GM19452 (cell line): ENCODE measurements at regions not wholly inside any gene's neighbourhood (a gene's known extent, or its start where the extent isn't known, plus 50 kb on each side); places are given as distances from the start of the nearest gene placed in this dataset.

Source experiments
- ATAC-seq: cut with Tn5 transposase; IDR thresholded peaks from one replicate; pipeline ENCODE4 v1.9.1; 2021; ENCODE audit not compliant: unreplicated experiment

DNA sequence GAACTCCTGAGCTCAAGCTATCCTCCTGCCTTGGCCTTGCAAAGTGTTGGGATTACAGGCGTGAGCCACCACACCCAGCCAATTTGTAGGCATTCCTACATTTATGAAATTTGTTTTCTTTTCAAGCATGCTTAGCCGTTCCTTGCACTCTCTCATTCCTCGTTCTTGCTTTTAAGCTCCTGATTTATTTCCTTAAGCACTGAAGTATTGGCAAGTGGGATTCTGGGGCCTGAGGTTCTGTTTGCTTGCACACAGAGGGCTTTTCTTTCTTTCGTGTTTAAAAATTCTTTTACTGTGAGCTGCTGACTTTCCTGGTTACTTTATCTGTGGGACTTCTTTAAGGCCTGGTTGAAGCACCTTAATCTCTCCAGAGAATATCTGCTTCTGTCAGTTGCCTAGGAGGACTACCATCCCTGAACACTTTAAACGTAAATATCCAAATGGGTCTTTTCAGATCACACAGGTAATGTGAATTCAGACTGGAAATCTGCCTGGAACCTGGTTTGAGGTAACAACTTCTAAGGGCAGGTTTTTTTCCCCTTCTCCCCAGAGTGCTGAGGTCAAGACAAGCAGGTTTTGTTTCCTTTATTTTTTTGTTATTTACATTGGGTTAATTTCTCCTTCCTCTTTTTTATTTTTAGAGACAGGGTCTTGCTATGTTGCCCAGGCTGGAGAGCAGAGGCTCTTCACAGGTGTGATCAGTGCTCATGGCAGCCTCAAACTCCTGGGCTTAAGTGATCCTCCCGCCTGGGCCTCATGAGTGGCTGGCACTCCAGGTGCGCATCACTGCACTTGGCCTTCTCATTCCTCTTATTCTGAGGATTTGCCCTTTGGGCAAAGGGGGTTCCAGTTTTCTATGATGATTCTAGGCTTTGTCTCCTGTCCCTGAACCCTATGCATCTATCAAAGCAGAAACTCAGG, 102.9 kb downstream of the PFKFB3 start:
- ATAC-seq: no peak

DNA sequence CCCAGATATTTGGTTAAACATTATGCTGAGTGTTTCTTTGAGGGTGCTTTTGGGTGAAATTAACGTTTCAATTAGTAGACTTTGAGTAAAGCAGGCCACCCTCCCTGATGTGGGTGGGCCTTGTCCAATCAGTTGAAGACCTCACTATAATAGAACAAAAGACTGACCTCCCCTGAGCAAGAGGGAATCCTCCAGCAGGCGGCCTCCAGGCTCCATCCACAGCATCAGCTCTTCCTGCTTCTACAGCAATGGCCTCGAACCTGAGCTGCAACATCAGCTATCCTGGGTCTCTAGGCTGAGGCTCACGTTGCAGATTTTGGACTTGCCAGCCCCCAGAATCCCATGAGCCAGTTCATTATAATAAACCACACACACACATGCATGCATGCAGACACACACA, 104.2 kb downstream of the PFKFB3 start:
- no peak for ATAC-seq

DNA sequence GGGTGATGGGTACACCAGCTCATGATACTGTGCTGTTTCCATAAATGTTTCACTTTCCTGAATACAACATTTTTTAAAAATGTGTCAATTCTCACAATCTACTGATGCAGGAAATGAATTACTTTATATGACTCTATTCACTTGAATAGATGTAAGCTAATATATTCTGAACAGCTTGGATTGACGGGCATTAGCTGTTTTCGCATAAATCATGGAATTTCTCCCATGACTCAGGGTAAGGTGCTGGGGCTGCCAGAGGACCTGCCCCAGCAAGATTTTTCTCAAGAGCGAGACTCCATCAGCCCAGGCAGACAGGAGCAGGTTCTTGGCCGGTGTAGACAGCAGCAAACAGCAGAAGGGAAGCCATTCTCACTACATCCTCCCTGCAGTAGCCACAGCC, 107.1 kb downstream of the PFKFB3 start:
- ATAC-seq: no peak

DNA sequence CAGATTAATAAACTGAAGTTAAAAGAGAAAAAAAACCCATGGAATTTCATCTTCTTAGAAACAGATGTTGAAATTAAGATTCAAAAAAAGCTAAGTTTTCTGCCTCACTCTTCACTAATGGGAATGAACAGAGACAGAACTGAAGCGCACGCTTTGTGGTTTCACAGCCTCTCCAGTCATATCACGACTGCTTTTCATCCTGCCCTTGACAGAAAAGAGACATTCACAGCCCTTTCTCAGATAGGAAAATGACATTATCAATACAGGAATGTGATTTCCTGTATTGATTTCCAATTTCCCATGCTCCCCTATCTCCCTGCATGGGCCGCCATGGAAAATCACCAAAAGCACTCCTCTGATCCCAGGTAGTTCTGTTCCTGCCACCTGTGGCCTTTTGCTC, 108.2 kb downstream of the PFKFB3 start:
- ATAC-seq: no peak

DNA sequence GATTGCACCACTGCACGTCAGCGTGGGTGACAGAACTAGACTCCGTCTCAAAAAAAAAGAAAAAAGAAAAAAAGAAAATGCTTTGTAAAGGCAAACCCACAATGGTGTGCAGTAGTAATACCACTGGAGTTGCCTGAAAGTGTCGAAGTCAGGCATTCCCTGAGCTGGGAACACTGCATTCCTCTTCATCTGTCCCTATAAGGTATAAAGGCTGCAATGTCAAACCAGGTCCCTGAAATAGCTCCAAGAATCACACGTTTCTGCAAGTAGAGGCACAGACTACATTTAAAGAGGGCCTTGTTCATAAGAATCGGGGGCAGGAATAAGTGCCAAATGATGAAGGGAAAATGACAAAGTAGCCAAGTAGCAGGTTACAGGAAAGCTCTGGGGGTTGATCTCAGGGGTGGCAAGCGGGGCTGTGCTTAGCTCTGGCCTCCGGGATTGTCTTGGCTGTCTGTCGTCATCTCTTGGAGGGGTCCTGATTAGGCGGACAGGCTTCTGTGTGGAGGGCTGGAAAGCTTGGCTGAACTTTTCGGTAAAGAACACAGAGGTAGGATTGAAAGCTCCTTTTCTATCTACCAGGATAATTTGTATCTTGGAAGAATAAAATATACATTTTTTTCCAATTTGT, 109.1 kb downstream of the PFKFB3 start:
- ATAC-seq: no peak

DNA sequence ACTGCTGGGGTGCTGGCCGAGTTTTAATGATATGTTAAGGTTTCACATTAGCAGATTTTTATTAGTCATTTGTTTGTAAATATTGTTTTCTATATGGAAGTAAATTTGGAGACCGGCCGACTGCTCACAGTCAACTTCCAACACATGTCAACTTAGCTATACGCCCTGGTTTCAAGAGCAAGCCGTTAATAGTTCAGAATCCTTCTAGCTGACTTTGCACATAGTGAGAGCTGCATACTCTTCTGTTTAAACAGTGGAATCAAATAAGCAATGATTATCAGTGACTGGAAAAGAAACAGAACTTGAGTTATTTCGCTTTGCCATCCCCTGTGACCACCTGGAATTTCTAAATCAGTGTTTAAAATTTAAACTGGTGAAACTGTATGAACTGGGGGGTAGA, 109.9 kb downstream of the PFKFB3 start:
- no peak for ATAC-seq

DNA sequence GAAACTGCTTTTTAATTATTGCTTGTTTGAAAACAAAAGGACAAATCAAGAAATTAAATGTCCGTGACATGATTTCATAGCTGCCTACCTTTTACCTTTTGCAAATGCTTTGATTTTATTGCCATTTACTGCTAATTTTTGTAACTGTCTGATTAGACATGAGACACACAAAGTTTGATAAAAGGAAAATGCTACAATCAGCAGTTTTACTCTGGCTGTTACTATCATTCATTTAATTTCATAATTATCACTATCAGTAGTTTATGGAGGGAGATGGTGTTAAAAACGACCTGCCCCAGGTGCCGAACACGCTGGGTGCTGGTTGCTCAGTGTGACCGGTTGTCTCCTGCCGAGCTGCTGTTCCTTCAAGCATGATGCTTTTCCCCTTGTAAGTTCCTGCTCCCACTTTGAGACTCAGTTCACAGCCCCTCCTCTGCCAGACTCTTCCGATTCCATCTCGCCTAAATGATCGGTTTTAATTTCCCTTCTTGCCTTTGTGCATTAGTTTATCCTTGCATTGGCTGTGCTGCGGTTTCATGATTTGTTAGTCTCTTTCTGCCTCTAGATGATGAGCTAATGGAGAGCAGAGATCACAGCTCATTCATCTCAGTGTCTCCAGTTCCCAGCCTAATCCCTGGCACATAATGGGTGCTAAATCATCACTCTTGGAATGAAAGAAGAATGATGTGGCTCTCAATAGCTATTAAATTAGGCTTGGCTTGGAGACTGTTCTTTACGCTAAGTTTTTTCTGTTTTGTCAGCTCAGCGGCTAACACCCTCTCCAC, 110.6 kb downstream of the PFKFB3 start:
- no peak for ATAC-seq

DNA sequence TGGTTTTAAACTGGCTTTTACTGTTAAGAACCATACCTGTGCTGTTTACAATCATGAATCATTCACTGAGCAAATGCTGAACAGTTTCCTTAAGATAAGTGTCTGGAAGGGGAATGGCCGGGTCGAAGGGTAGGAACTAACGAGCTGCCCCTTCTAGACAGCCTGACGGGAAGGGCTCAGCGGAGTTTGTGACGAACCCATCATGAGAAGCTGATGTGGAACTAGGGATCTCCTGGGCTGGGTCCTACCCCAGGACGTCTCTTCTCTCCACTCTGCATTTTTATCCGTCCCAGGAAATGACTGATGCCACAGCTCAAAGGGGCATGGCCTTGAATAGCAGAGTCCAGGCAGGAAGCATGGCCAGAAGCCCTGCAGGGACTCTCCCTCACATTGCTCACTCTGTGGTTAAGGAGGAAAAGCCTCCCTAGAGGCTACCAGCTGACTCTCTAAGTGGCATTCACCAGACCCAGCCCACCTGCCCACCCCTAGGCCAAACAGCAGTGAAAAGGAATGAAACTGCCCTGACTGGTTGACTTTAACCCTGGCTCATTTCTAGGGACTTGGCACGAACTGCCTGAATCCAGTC, 112.0 kb downstream of the PFKFB3 start:
- ATAC-seq: no peak

DNA sequence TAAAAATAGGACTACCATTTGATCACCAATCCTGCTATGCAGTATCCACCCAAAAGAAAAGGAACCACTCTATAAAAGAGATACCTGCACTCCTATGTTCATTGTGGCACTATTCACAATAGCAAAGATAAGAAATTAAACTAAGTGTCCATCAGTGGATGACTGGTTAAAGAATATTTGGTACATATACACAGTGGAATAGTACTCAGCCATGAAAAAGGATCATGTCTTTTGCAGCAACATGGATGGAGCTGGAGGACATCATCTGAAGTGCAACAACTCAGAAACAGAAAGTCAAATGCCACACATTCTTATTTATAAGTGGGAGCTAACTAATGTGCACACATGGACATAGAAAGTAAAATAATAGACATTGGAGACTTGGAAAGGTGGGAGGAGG, 116.4 kb downstream of the PFKFB3 start:
- ATAC-seq: no peak

DNA sequence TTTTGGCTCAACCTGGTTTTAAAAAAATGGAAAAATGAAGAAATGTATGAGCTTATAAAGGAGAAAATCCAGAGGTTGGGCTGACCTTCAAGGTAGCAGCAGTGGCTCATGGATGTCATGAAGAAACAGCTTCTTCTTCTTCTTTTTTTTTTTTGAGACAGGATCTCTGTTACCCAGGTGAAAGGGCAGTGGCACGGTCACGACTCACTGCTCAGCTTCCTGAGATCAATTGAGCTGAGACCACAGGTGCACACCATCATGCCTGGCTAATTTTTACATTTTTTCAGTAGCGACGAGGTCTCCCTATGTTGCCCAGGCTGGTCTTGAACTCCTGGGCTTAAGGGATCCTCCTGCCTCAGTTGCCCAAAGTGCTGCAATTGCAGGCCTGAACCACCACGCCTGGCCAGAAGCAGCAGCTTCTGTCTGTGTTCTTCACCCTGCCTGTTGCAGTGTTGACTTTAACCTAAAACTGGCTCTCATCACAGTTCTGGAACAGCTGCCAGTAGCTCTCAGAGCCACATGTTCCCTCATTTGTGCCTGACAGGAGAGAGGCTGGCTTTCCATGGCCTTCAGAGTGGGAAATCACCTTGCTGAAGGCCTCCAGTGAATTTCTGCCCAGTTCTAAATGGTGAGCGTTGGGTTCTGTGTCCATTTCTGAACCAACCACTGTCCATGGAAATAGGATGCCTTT, 117.7 kb downstream of the PFKFB3 start:
- ATAC-seq: no peak

DNA sequence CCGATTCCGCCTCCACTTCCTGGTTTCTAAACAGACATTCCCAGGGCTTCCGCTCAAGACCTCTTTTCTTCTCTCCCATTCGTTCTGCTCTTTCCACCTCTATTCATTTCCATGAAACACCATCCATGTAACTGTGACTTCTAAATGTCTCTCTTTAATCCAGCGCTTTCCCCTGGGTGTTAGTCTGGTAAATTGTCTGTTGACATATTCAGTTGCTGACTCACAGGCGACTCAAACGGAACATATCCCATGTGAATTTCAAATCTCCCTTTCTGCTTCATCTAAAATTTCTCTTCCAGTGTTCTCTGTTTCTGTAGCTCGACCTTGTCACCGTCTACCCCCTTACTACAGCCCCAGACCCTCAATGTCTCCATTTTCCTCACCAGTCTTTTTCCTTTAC, 119.1 kb downstream of the PFKFB3 start:
- no peak for ATAC-seq

DNA sequence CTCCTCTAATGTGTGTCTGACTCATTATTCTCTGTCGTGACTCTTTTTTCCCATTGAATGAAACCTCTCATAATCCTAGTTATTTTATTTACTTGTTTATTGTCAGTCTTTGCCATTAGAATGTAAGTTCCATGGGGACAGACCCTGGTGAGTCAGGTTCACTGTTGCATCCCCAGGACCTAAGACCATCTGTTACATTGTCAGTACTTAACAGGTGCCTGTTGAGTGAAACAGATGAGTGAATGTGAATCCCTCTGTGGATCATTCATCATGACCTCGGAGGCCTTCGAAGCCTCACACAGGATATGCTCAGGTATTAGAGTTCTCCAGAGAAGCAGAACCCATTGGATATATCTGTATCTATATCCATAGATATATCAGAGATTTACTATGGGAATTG, 120.1 kb downstream of the PFKFB3 start:
- ATAC-seq: no peak

DNA sequence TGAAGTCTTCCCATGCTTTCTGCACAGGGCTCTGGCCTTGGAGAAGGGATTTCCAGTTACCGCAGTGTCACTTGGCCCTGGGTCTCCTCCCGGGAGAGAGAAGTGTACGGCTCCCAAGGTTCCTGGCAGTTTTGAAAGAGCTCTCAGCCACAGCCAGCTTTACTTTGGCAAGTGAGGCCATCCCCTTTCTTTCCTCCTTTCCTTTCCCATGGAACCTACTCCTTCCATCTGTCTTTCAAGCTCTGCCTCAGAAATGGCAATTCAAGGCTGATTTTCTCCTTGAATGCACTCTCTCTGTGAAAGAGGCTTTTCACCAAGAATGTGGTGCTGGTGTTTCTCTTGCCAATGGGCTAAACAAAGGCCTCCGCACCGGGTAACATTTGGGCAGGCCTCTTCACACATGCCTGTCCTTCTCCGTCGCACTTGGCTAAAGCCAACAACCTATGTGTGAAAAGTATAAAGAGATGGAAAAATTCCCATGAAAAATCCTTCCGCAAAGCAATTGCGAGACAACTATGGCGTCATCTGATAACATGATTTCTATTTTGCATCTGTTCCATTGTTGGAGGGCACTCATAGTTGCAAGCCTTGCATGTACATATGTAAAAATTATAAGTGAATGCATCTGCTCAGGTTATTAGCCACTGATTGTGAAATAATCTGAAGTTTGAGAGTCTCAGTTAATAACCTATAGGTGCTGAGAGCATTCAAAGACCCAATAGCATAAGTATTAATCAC, 125.4 kb downstream of the PFKFB3 start:
- no peak for ATAC-seq

DNA sequence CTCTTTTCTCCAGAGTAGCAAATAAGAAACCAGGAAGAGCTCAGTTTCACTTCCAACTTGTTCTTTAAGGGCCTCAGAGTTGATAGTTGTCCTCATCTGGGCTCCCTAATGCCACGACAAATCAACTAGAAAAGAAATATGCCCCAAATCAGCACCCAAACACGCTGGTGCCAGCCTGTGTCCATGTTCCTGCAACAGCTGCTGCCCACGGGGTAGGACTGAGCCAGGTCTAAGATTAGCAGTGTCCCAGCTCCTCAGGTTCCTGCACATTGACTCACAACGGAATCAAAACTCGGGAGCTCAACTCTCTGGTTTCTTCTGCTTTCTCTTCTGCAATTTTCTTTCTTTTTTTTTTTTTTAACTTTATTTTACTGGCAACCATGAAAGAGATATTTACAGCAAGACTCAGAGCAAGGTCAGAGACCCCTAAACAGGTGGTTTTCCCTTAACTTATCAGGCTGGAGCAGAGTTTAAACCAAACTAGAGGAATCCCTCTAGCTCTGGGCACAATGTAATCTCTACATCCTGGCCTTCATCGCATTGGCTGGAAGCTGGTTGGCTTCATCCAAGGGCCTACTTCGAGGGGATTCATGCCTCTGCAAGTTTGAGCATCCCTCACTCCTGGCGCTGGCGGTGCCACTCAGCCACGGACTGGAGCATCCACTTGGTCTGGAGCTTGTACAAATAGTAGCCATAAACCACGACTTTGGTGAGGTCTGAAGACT, 126.1 kb downstream of the PFKFB3 start:
- ATAC-seq: no peak

DNA sequence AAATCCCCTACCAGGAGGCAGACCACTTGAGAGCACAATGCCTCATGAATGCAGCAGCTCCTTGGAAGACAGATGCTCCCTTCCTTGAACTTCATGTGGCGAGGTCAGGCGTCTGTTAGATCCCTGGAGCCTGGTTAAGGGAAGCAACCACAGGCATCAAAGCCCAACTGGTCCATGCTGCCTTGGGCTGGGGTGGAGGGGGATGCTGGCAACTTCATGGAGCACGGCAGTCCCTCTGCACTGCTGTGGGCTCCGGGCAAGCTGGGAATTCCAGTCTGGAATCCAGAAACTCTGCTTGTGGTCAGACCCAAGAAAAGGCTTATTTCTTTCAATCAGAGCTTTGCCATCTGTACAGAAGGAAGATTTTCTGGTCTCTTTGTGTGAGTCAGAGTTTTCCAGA, 130.4 kb downstream of the PFKFB3 start:
- no peak for ATAC-seq

DNA sequence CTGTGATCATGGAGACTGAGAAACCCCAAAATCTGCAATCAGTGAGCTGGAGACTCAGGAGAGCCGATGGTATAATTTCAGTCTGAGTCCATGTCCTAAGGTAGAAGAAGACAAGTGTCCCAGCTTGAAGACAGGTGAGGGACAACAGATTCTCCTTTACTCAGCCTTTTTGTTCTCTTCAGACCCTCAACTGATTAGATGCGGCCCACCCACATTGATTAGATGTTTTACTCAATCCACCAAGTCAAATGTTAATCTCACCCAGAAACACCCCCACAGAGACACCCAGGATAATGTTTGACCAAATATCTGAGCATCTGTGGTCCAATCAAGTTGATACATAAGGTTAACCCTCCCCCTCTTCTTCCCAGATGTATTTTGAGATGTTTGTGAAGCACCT, 131.2 kb downstream of the PFKFB3 start:
- no peak for ATAC-seq

DNA sequence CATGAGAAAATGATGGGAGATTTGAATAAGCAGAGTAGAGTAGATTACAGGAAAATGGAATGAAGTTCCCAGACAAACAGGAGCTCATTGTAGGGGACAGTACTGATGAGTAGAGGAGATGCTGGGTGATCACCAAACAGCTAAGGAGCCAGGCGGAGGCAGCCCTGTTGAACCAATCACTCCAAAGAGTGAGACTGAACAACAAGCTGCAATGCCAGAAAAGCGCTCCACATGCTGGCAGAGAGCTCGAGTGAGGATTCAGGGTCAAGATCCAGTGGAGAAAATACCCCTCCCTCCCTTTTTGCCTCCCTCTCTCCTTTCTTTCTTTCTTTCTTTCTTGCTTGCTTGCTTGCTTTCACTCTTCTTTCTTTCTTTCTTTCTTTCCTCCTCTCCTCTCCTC, 133.3 kb downstream of the PFKFB3 start:
- no peak for ATAC-seq

DNA sequence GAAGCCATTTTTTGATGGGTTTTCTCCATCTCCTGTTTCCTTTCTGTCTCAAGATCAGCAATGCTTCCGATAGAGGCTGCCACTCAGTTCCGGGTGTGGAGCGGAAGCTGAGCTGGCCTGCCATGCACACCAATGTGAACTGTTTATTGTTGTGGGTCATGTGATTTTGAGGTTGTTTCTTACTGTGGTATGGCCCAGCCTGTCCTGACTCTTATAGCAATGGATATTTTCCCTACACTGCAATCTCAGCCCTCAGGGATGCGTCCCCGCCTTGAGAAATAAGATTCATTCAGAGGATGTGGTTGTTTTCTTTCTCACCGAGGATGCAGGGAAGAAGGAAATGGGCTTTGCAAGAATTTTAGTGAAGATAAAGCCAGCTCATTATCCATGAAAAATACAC, 134.7 kb downstream of the PFKFB3 start:
- no peak for ATAC-seq

DNA sequence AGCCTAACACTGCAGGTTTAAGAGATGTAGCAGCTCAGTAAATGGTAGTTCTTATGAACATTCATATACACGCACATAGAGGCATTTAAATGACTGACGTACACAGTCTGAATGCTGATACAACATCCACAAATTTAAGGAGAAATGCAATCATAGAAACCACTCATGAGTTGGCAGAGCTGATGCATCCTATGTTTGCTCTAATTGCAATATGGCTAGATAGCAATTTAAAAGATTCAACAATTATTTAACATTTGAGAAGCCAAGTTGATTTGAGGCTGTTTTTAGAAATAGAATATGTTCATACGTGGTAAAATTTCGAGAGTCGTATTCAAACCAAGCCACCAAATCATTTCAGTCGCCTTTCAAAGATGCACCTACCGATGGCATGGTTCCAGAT, 135.6 kb downstream of the PFKFB3 start:
- ATAC-seq: no peak

DNA sequence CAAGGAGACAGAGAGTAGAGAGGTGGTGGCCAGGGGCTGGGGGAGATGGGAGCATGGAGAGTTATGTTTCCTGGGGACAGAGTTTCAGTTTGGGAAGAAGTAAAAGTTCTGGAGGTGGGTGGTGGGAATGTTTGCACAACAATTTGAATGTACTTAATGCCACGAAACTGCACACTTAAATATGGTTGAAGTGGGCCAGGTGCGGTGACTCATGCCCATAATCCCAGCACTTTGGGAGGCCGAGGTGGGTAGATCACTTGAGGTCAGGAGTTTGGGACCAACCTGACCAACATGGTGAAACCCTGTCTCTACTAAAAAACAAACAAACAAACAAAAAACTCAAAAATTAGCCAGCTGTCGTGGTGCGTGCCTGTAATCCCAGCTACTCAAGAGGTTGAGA, 137.2 kb downstream of the PFKFB3 start:
- no peak for ATAC-seq
